H1 (cell line): ENCODE measurements at regions not wholly inside any gene's neighbourhood (a gene's known extent, or its start where the extent isn't known, plus 50 kb on each side); places are given as distances from the start of the nearest gene placed in this dataset.

Experiments
- CTCF ChIA-PET: fragments of 300-600 bp; sonication (Branson Sonifier 250); formaldehyde crosslinking; loops from one replicate; lab custom pipeline; 2021; ENCODE audit not compliant: partially characterized antibody; lab: Charles Lee
- POLR2A ChIA-PET: fragments of 300-600 bp; sonication (Branson Sonifier 250); formaldehyde crosslinking; loops from one replicate; lab custom pipeline; 2021; ENCODE audit warnings: inconsistent platforms; ENCODE audit not compliant: partially characterized antibody; lab: Charles Lee
- DNase-seq, 2 experiments: peaks; one replicate each; pipeline versions ENCODE4 v3.0.0 to v3.0.0-alpha.2; 2010 to 2022; ENCODE audit warnings: low spot score in 2 of 2, low read depth in 1 of 2, mixed read lengths in 1 of 2
- FAIRE-seq: peaks from 2 replicates; lab custom pipeline; 2011; peaks lifted over from hg19 to GRCh38; lab: Jason Lieb, UNC
- H2AFZ ChIP-seq: 2 replicates; pipeline ENCODE4 v1.8.1; 2012; ENCODE audit warnings: low read length, inconsistent platforms
- H2AK5ac ChIP-seq: 2 replicates; pipeline ENCODE4 v1.6.1; 2013; ENCODE audit warnings: low read depth, low read length
- H2BK120ac ChIP-seq: replicated peaks from 2 replicates; pipeline ENCODE3; 2013; ENCODE audit warnings: low read depth, low read length, inconsistent platforms
- H2BK12ac ChIP-seq: 2 replicates; pipeline ENCODE4 v1.6.1; 2013; ENCODE audit warnings: low read depth, low read length
- H2BK15ac ChIP-seq: 2 replicates; pipeline ENCODE4 v1.6.1; 2013; ENCODE audit warnings: low read length
- H2BK20ac ChIP-seq: 2 replicates; pipeline ENCODE4 v1.6.1; 2013; ENCODE audit warnings: low read length
- H2BK5ac ChIP-seq: 2 replicates; pipeline ENCODE4 v1.6.1; 2013; ENCODE audit warnings: low read depth, low read length
- H3K14ac ChIP-seq: 2 replicates; pipeline ENCODE4 v1.6.1; 2013; ENCODE audit warnings: inconsistent platforms; ENCODE audit not compliant: insufficient read length
- H3K18ac ChIP-seq: 2 replicates; pipeline ENCODE4 v1.6.1; 2013; ENCODE audit warnings: low read length; ENCODE audit errors: extremely low read depth
- H3K23ac ChIP-seq: 2 replicates; pipeline ENCODE4 v1.6.1; 2013; ENCODE audit warnings: inconsistent platforms; ENCODE audit not compliant: insufficient read length
- H3K23me2 ChIP-seq: 2 replicates; pipeline ENCODE4 v1.6.1; 2013; ENCODE audit warnings: low read depth, low read length
- H3K27ac ChIP-seq: 2 replicates; pipeline ENCODE4 v1.6.1; 2011; ENCODE audit warnings: low read depth, low read length, inconsistent platforms
- H3K27me3 ChIP-seq, 4 experiments: replicated peaks in 1 of 4; 1 replicate in 1 of 4; 2 replicates in 3 of 4; pipeline versions ENCODE4 v1.6.1 to v1.8.1; 2011 to 2013; ENCODE audit warnings: low read length in 3 of 4, mild to moderate bottlenecking in 3 of 4, inconsistent platforms in 2 of 4, mixed read lengths in 2 of 4, moderate library complexity in 1 of 4; ENCODE audit not compliant: control insufficient read depth in 3 of 4, insufficient read depth in 3 of 4; ENCODE audit errors: extremely low read depth in 1 of 4
- H3K36me3 ChIP-seq, 4 experiments: 2 replicates each; pipeline versions ENCODE4 v1.6.1 to v1.8.1; 2011 to 2013; ENCODE audit warnings: mild to moderate bottlenecking in 4 of 4, low read length in 3 of 4, moderate library complexity in 2 of 4, control low read depth in 1 of 4, inconsistent platforms in 1 of 4; ENCODE audit not compliant: insufficient read depth in 4 of 4, control insufficient read depth in 2 of 4
- H3K4ac ChIP-seq: replicated peaks from 2 replicates; pipeline ENCODE3; 2013; ENCODE audit warnings: low read length, low read depth, mixed read lengths, inconsistent platforms; ENCODE audit not compliant: insufficient read length
- H3K4me1 ChIP-seq, 4 experiments: replicated peaks in 1 of 4; 1 replicate in 1 of 4; 2 replicates in 3 of 4; pipeline versions ENCODE4 v1.6.1 to v1.8.1; 2011 to 2013; ENCODE audit warnings: low read length in 3 of 4, inconsistent platforms in 2 of 4, mixed read lengths in 1 of 4; ENCODE audit not compliant: insufficient read depth in 4 of 4, control insufficient read depth in 3 of 4
- H3K4me2 ChIP-seq, 2 experiments: 2 replicates each; pipeline versions ENCODE4 v1.6.1 to v1.8.1; 2011 to 2013; ENCODE audit warnings: low read depth in 2 of 2, low read length in 2 of 2, control low read depth in 1 of 2, inconsistent platforms in 1 of 2, mild to moderate bottlenecking in 1 of 2; ENCODE audit not compliant: insufficient read depth in 1 of 2
- H3K4me3 ChIP-seq, 4 experiments: fragments of 200-600, 300-600 bp in 1 of 4; sonication (generic), shearing (Covaris generic), sonication (Bioruptor Twin) in 1 of 4; 2 replicates each; pipeline versions ENCODE4 v1.5.1 to v1.8.1; 2011 to 2016; ENCODE audit warnings: low read length in 4 of 4, low read depth in 3 of 4, control low read depth in 2 of 4, inconsistent platforms in 2 of 4, mild to moderate bottlenecking in 2 of 4, mixed read lengths in 1 of 4, moderate library complexity in 1 of 4; ENCODE audit not compliant: insufficient read depth in 2 of 4; ENCODE audit errors: extremely low read depth in 1 of 4
- H3K56ac ChIP-seq: replicated peaks from 2 replicates; pipeline ENCODE3; 2013; ENCODE audit warnings: low read depth, mild to moderate bottlenecking, mixed read lengths, low read length, inconsistent platforms; ENCODE audit not compliant: insufficient read length
- H3K79me1 ChIP-seq: 2 replicates; pipeline ENCODE4 v1.6.1; 2013; ENCODE audit warnings: low read depth, low read length, control low read depth
- H3K79me2 ChIP-seq, 2 experiments: 2 replicates each; pipeline versions ENCODE4 v1.6.1 to v1.8.1; 2012 to 2013; ENCODE audit warnings: low read length in 2 of 2, mild to moderate bottlenecking in 2 of 2, inconsistent platforms in 1 of 2; ENCODE audit not compliant: insufficient read depth in 2 of 2, control insufficient read depth in 1 of 2
- H3K9ac ChIP-seq, 4 experiments: replicated peaks in 1 of 4; 1 replicate in 1 of 4; 2 replicates in 3 of 4; pipeline versions ENCODE4 v1.6.1 to v1.8.1; 2011 to 2013; ENCODE audit warnings: low read depth in 3 of 4, low read length in 3 of 4, control low read depth in 2 of 4, mild to moderate bottlenecking in 2 of 4, moderate library complexity in 2 of 4, inconsistent platforms in 1 of 4; ENCODE audit errors: extremely low read depth in 1 of 4
- H3K9me3 ChIP-seq, 2 experiments: 2 replicates each; pipeline versions ENCODE4 v1.6.1 to v1.8.1; 2012 to 2013; ENCODE audit warnings: mild to moderate bottlenecking in 2 of 2, moderate library complexity in 2 of 2, control low read depth in 1 of 2, inconsistent platforms in 1 of 2, low read depth in 1 of 2, low read length in 1 of 2, mixed read lengths in 1 of 2; ENCODE audit not compliant: insufficient read depth in 2 of 2
- H4K20me1 ChIP-seq, 2 experiments: replicated peaks in 1 of 2; 2 replicates each; pipeline versions ENCODE3 to v1.8.1; 2011 to 2013; ENCODE audit warnings: inconsistent platforms in 2 of 2, low read length in 2 of 2, mild to moderate bottlenecking in 1 of 2; ENCODE audit not compliant: insufficient read depth in 2 of 2, control insufficient read depth in 1 of 2
- H4K5ac ChIP-seq: 2 replicates; pipeline ENCODE4 v1.6.1; 2013; ENCODE audit warnings: low read length, low read depth, mixed read lengths, inconsistent platforms; ENCODE audit not compliant: insufficient read length
- H4K8ac ChIP-seq: 2 replicates; pipeline ENCODE4 v1.8.0; 2013; ENCODE audit warnings: mild to moderate bottlenecking, moderate library complexity, low read length, inconsistent platforms; ENCODE audit not compliant: insufficient read depth; ENCODE audit errors: extremely low read depth
- H4K91ac ChIP-seq: replicated peaks from 2 replicates; pipeline ENCODE3; 2013; ENCODE audit warnings: low read length, mixed read lengths, inconsistent platforms; ENCODE audit not compliant: insufficient read length
- ASH2L ChIP-seq: fragments of 200-600, 300-600 bp; sonication (generic); IDR thresholded peaks from one replicate; pipeline ENCODE4 v1.7.1; 2017; ENCODE audit warnings: low read length
- CBX5 ChIP-seq: fragments of 300-800, 300-1000 bp; sonication (generic); IDR thresholded peaks from 2 replicates; pipeline ENCODE4 v1.7.1; 2016; ENCODE audit warnings: antibody characterized with exemption, low read length, low read depth
- CBX8 ChIP-seq: fragments of 300-800, 300-1000 bp; sonication (generic); IDR thresholded peaks from 2 replicates; pipeline ENCODE4 v1.7.1; 2016; ENCODE audit warnings: low read depth, low read length, borderline replicate concordance
- EGR1 ChIP-seq: IDR thresholded peaks from 2 replicates; pipeline ENCODE4 v1.6.1; 2011; ENCODE audit warnings: low read depth, low read length, borderline replicate concordance
- KDM1A ChIP-seq: fragments of 200-600, 300-600 bp; sonication (generic); IDR thresholded peaks from 2 replicates; pipeline ENCODE4 v1.7.1; 2016; ENCODE audit warnings: mild to moderate bottlenecking, low read length, borderline replicate concordance
- MAFK ChIP-seq: IDR thresholded peaks from 2 replicates; pipeline ENCODE4 v1.6.1; 2012; ENCODE audit warnings: low read depth, mild to moderate bottlenecking, improper control_type of control experiment, low read length
- MAX ChIP-seq: IDR thresholded peaks from 2 replicates; pipeline ENCODE4 v1.6.1; 2012; ENCODE audit warnings: inconsistent platforms
- NRF1 ChIP-seq: IDR thresholded peaks from 2 replicates; pipeline ENCODE4 v1.6.1; 2011; ENCODE audit warnings: mild to moderate bottlenecking, low read depth, low read length, improper control_type of control experiment
- TCF12 ChIP-seq: IDR thresholded peaks from 2 replicates; pipeline ENCODE4 v1.6.1; 2011; ENCODE audit warnings: low read depth, mild to moderate bottlenecking, low read length
- WGBS, 2 experiments: shearing (Covaris generic) in 1 of 2; methylation state at CpG; one replicate each; pipeline versions ENCODE4 v1.1.6 to v1.1.7; 2013 to 2015; ENCODE audit warnings: low lambda C conversion rate in 2 of 2, mixed read lengths in 2 of 2, inconsistent platforms in 1 of 2, low coverage in 1 of 2, missing lambda C conversion rate in 1 of 2; ENCODE audit not compliant: insufficient replicate concordance in 2 of 2, insufficient coverage in 1 of 2, insufficient read length in 1 of 2; ENCODE audit errors: extremely low coverage in 1 of 2, missing lambda C conversion rate in 1 of 2; 5-methylcytosine and 5-hydroxymethylcytosine counted together

- Histone ChIP-seq H3K79me1 (no peaks in the 10 kb centered on the region), H3K56ac (no peak overlapping the region), H3K9ac (no peak overlapping the region), H2BK5ac (no peak overlapping the region), H3K36me3 (no peaks in the 10 kb centered on the region), H4K5ac (no peak overlapping the region), H3K23ac (no peak overlapping the region), H3K4me1 (peaks cover 7 to 18% (median 9%) of the 10 kb centered on the region in 4 experiments; a peak in 5 of 7 replicates), H3K23me2 (no peaks in the 10 kb centered on the region; the same call in 1 of the 2 replicates), H3K4ac (no peak overlapping the region), H3K27ac (peak overlapping the region; percentile 62; the same call in 1 of the 2 replicates), H3K79me2 (no peaks in the 10 kb centered on the region), H4K8ac (no peak overlapping the region; the same call in 1 of the 2 replicates), H2AK5ac (no peak overlapping the region), H2BK15ac (no peak overlapping the region), H3K4me3 (no peak overlapping the region; a peak in 1 of 8 replicates)
- ChIA-PET POLR2A (no interaction called here), CTCF (no interaction called here)
- no peak for TF ChIP-seq KDM1A
- no peak for TF ChIP-seq NRF1
- peak; percentile 78; the same call in 1 of the 2 replicates for TF ChIP-seq TCF12
- no peak for TF ChIP-seq EGR1
- TF ChIP-seq ASH2L = no peak
- TF ChIP-seq CBX8 = no peak
- no peak for TF ChIP-seq CBX5
- TF ChIP-seq MAX = peak; percentile 49; the same call in 1 of the 2 replicates
- TF ChIP-seq MAFK = no peak
- TF ChIP-seq, all 59 proteins: peak for 2
- 69% methylated on average over 7 of the region's 7 CpGs; no CpG with 5 or more reads in 1 of the 2 experiments for WGBS, 2 experiments
- no peaks in the 10 kb centered on the region for H3K9me3 ChIP-seq
- peak; percentile 74 for FAIRE-seq
- no peaks in the 10 kb centered on the region for H3K27me3 ChIP-seq
- peak in 1 of 2 experiments; percentile 52 for DNase-seq
- H4K91ac ChIP-seq = no peak overlapping the region
- H2BK20ac ChIP-seq = no peak overlapping the region
- H2AFZ ChIP-seq = peak overlapping the region; percentile 20; the same call in 1 of the 2 replicates
- H3K14ac ChIP-seq = no peak overlapping the region
- H3K4me2 ChIP-seq = peak overlapping the region in 1 of 2 experiments; percentile 30; a peak in 1 of 4 replicates
- H2BK120ac ChIP-seq = no peak overlapping the region
- H4K20me1 ChIP-seq = no peaks in the 10 kb centered on the region
- no peak overlapping the region for H3K18ac ChIP-seq
- H2BK12ac ChIP-seq = no peak overlapping the region
Observed at GRCh38 chr2:88857951-88858411, 166.5 kb downstream of the RPIA start.
